ENCODE measurements at regions not wholly inside any gene's neighbourhood (a gene's known extent, or its start where the extent isn't known, plus 50 kb on each side); places are given as distances from the start of the nearest gene placed in this dataset.
A peak's percentile ranks its signal among the peaks of the same experiment; 100 is the strongest.

GRCh38 chr4:155592179-155592937, 74.3 kb upstream of the GUCY1A1 start:
- no peaks in the 10 kb centered on the region for H3K36me3 ChIP-seq (ENCODE audit: control insufficient read depth in 2 of 4, insufficient read depth in 4 of 4, low read length in 3 of 4)
- H2BK12ac ChIP-seq (ENCODE audit: low read depth, low read length): no peak overlapping the region
- no peak overlapping the region for H3K27ac ChIP-seq (ENCODE audit: low read depth, low read length)
- no peaks in the 10 kb centered on the region for H3K79me2 ChIP-seq (ENCODE audit: control insufficient read depth in 1 of 2, insufficient read depth in 2 of 2, low read length in 2 of 2)
- H4K5ac ChIP-seq (ENCODE audit: insufficient read length, low read depth, low read length): no peak overlapping the region
- H4K20me1 ChIP-seq (replicated peaks in 1 of 2; ENCODE audit: control insufficient read depth in 1 of 2, insufficient read depth in 2 of 2, low read length in 2 of 2): no peaks in the 10 kb centered on the region
- ChIA-PET CTCF (ENCODE audit: partially characterized antibody) (interaction anchor here (0.6 to 1.5 kb wide), 3 partner anchors 24 to 63 kb away, joined by 3 to 4 read pairs (median 3); no protein-coding TSS in a partner anchor), POLR2A (ENCODE audit: partially characterized antibody) (no interaction called here)
- H2AK5ac ChIP-seq (ENCODE audit: low read depth, low read length): no peak overlapping the region
- H4K8ac ChIP-seq (ENCODE audit: extremely low read depth, insufficient read depth, low read length): no peak overlapping the region
- H3K4me2 ChIP-seq (ENCODE audit: insufficient read depth in 1 of 2, low read depth in 2 of 2, low read length in 2 of 2): no peak overlapping the region
- no peaks in the 10 kb centered on the region for H3K9me3 ChIP-seq (ENCODE audit: insufficient read depth in 2 of 2, low read depth in 1 of 2, low read length in 1 of 2)
- H3K4me3 ChIP-seq (ENCODE audit: extremely low read depth in 1 of 4, insufficient read depth in 2 of 4, low read depth in 3 of 4, low read length in 4 of 4): no peak overlapping the region
- H2AFZ ChIP-seq (ENCODE audit: low read length): peak overlapping the region; percentile 3; the same call in 1 of the 2 replicates
- TF ChIP-seq MAFK (IDR thresholded peaks at IDR 0.05; ENCODE audit: low read depth, low read length): no peak
- no peaks in the 10 kb centered on the region for H3K79me1 ChIP-seq (ENCODE audit: low read depth, low read length)
- no peak overlapping the region for H2BK20ac ChIP-seq (ENCODE audit: low read length)
- no peak overlapping the region for H3K4ac ChIP-seq (replicated peaks; ENCODE audit: insufficient read length, low read depth, low read length)
- H2BK5ac ChIP-seq (ENCODE audit: low read depth, low read length): no peak overlapping the region
- no peak overlapping the region for H3K23ac ChIP-seq (ENCODE audit: insufficient read length)
- H3K14ac ChIP-seq (ENCODE audit: insufficient read length): no peak overlapping the region
- no peak overlapping the region for H2BK120ac ChIP-seq (replicated peaks; ENCODE audit: low read depth, low read length)
- peaks cover 0 to 1% (median 0%) of the 10 kb centered on the region in 4 experiments; a peak in 1 of 7 replicates for H3K27me3 ChIP-seq (replicated peaks in 1 of 4; ENCODE audit: control insufficient read depth in 3 of 4, extremely low read depth in 1 of 4, insufficient read depth in 3 of 4, low read length in 3 of 4)
- DNase-seq (ENCODE audit: low read depth in 1 of 2, low spot score in 2 of 2) (no peak), FAIRE-seq (no peak)
- no peak overlapping the region for H2BK15ac ChIP-seq (ENCODE audit: low read length)
- no peak overlapping the region for H3K56ac ChIP-seq (replicated peaks; ENCODE audit: insufficient read length, low read depth, low read length)
- H3K18ac ChIP-seq (ENCODE audit: extremely low read depth, low read length): no peak overlapping the region
- 99% methylated on average over 3 of the region's 3 CpGs; no CpG with 5 or more reads in 1 of the 2 experiments for WGBS, 2 experiments (ENCODE audit: extremely low coverage in 1 of 2, insufficient coverage in 1 of 2, insufficient read length in 1 of 2, insufficient replicate concordance in 2 of 2, low coverage in 1 of 2, low lambda C conversion rate in 2 of 2, missing lambda C conversion rate in 1 of 2)
- H3K4me1 ChIP-seq (replicated peaks in 1 of 4; ENCODE audit: control insufficient read depth in 3 of 4, insufficient read depth in 4 of 4, low read length in 3 of 4): no peaks in the 10 kb centered on the region
- H4K91ac ChIP-seq (replicated peaks; ENCODE audit: insufficient read length, low read length): no peak overlapping the region
- no peaks in the 10 kb centered on the region for H3K23me2 ChIP-seq (ENCODE audit: low read depth, low read length)
- no peak overlapping the region for H3K9ac ChIP-seq (replicated peaks in 1 of 4; ENCODE audit: extremely low read depth in 1 of 4, low read depth in 3 of 4, low read length in 3 of 4)

Measured in H1 (cell line).